Neural cell (in vitro differentiated cells): ENCODE measurements at regions not wholly inside any gene's neighbourhood (a gene's known extent, or its start where the extent isn't known, plus 50 kb on each side); places are given as distances from the start of the nearest gene placed in this dataset.

ENCODE experiments used
- H2AFZ ChIP-seq: fragments of 200-600, 300-800 bp; sonication (generic), shearing (Covaris generic); 2 replicates; pipeline ENCODE4 v1.6.0; 2014; ENCODE audit warnings: low read depth, mild to moderate bottlenecking, antibody characterized with exemption, low read length, moderate library complexity
- H3F3A ChIP-seq: fragments of 200-600 bp; shearing (Covaris generic); 2 replicates; pipeline ENCODE4 v1.6.1; 2016; ENCODE audit warnings: mild to moderate bottlenecking, moderate library complexity, mixed read lengths, antibody characterized with exemption, low read length; ENCODE audit not compliant: insufficient read depth, poor library complexity, severe bottlenecking
- H3K27ac ChIP-seq: fragments of 200-600, 300-800 bp; sonication (generic), shearing (Covaris generic); 2 replicates; pipeline ENCODE4 v1.5.1; 2014; ENCODE audit warnings: mild to moderate bottlenecking, low read length, moderate library complexity
- H3K27me3 ChIP-seq: fragments of 300-800, 200-600 bp; sonication (generic), shearing (Covaris generic); 2 replicates; pipeline ENCODE4 v1.6.0; 2014; ENCODE audit warnings: mild to moderate bottlenecking, low read depth, low read length, moderate library complexity; ENCODE audit not compliant: insufficient read depth
- H3K36me3 ChIP-seq: fragments of 300-800, 200-600 bp; sonication (generic), shearing (Covaris generic); 2 replicates; pipeline ENCODE4 v1.5.1; 2014; ENCODE audit warnings: mild to moderate bottlenecking, antibody characterized with exemption, low read length, moderate library complexity; ENCODE audit not compliant: insufficient read depth
- H3K4me2 ChIP-seq: fragments of 300-800, 200-600 bp; sonication (generic), shearing (Covaris generic); 2 replicates; pipeline ENCODE4 v1.6.0; 2014; ENCODE audit warnings: mild to moderate bottlenecking, low read length
- H3K4me3 ChIP-seq: fragments of 300-800, 200-600 bp; sonication (generic), shearing (Covaris generic); 2 replicates; pipeline ENCODE4 v1.5.1; 2014; ENCODE audit warnings: mild to moderate bottlenecking, low read length, moderate library complexity
- H3K79me2 ChIP-seq: fragments of 200-600 bp; shearing (Covaris generic); replicated peaks from 2 replicates; pipeline ENCODE4 v1.6.0; 2014; ENCODE audit warnings: mild to moderate bottlenecking, low read length, moderate library complexity; ENCODE audit not compliant: insufficient read depth
- H3K9ac ChIP-seq: fragments of 300-800, 200-600 bp; sonication (generic), shearing (Covaris generic); 2 replicates; pipeline ENCODE4 v1.6.1; 2016; ENCODE audit warnings: mild to moderate bottlenecking, low read length, mixed read lengths
- H3K9me2 ChIP-seq: fragments of 200-600 bp; shearing (Covaris generic); 2 replicates; pipeline ENCODE4 v1.6.1; 2016; ENCODE audit warnings: mild to moderate bottlenecking, low read length, mixed read lengths; ENCODE audit not compliant: insufficient read depth
- H3K9me3 ChIP-seq: fragments of 200-600, 300-800 bp; sonication (generic), shearing (Covaris generic); 2 replicates; pipeline ENCODE4 v1.6.1; 2016; ENCODE audit warnings: mild to moderate bottlenecking, mixed run types, low read length, moderate library complexity, mixed read lengths
- H4K20me1 ChIP-seq: fragments of 200-600 bp; shearing (Covaris generic); 2 replicates; pipeline ENCODE4 v1.6.1; 2016; ENCODE audit warnings: mild to moderate bottlenecking, mixed run types; ENCODE audit not compliant: insufficient read depth
- CTCF ChIP-seq: fragments of 450-650 bp; IDR thresholded peaks from 2 replicates; pipeline ENCODE4 v1.5.1; 2014; ENCODE audit warnings: antibody characterized with exemption, mild to moderate bottlenecking, moderate library complexity; ENCODE audit not compliant: poor library complexity, severe bottlenecking
- EP300 ChIP-seq: fragments of 450-650 bp; conservative IDR thresholded peaks from 2 replicates; pipeline ENCODE4 v1.6.1; 2014; ENCODE audit warnings: antibody characterized with exemption, mild to moderate bottlenecking, moderate library complexity; ENCODE audit not compliant: poor library complexity, severe bottlenecking
- EZH2 ChIP-seq: fragments of 200-600, 300-800 bp; shearing (Covaris generic), sonication (generic); IDR thresholded peaks from 2 replicates; pipeline ENCODE4 v1.6.1; 2014; ENCODE audit warnings: antibody characterized with exemption, low read length, borderline replicate concordance, mild to moderate bottlenecking; ENCODE audit not compliant: insufficient read depth, poor library complexity, severe bottlenecking
- MXI1 ChIP-seq: fragments of 450-650 bp; conservative IDR thresholded peaks from 2 replicates; pipeline ENCODE4 v1.6.1; 2014; ENCODE audit warnings: antibody characterized with exemption, mild to moderate bottlenecking; ENCODE audit not compliant: poor library complexity, severe bottlenecking
- POLR2AphosphoS5 ChIP-seq: IDR thresholded peaks from 2 replicates; pipeline ENCODE4 v1.6.1; 2012
- RAD21 ChIP-seq: fragments of 450-650 bp; conservative IDR thresholded peaks from 2 replicates; pipeline ENCODE4 v1.6.1; 2014; ENCODE audit warnings: antibody characterized with exemption, mild to moderate bottlenecking, moderate library complexity
- REST ChIP-seq: IDR thresholded peaks from 2 replicates; pipeline ENCODE4 v1.6.1; 2012; ENCODE audit warnings: borderline replicate concordance
- SMC3 ChIP-seq: fragments of 450-650 bp; conservative IDR thresholded peaks from 2 replicates; pipeline ENCODE4 v1.6.1; 2014; ENCODE audit warnings: antibody characterized with exemption, mild to moderate bottlenecking, moderate library complexity; ENCODE audit not compliant: poor library complexity
- TAF1 ChIP-seq: IDR thresholded peaks from 2 replicates; pipeline ENCODE4 v1.6.1; 2012; ENCODE audit warnings: low read depth

DNA sequence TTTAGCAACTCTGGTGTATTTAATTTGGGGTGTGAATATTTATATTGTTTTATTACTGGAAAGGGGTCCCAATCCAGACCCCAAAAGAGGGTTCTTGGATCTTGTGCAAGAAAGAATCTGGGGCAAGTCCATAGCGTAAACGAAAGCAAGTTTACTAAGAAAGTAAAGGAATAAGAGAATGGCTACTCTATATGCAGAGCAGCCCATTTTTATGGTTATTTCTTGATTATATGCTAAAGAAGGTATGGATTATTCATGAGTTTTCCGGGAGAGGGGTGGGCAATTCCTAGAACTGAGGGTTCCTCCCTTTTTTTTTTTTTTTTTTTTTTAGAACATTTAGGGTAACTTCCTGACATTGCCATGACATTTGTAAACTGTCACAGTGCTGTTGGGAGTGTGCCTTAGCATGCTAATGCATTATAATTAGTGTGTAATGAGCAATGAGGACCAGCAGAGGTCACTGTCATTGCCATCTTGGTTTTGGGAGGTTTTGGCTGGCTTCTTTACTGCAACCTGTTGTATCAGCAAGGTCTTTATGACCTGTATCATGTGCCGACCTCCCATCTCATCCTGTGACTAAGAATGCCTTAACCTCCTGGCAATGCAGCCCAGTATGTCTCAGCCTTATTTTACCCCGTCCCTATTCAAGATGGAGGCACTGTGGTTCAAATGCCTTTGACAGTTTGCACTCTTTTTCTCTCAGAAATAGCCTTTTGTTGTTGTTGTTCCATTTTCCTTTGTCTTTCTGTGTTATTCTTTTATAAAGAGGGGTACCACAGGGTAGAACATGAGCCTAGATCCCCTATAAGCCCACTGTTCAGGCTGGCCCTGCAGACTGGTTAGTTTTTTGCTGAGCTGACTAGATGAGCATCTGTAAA, 75.5 kb upstream of the DCD start:
- Histone ChIP-seq H3F3A (no peaks in the 10 kb centered on the region), H3K9me3 (no peaks in the 10 kb centered on the region), H4K20me1 (no peaks in the 10 kb centered on the region), H3K27me3 (no peaks in the 10 kb centered on the region), H2AFZ (no peak overlapping the region), H3K79me2 (no peaks in the 10 kb centered on the region), H3K36me3 (no peaks in the 10 kb centered on the region), H3K4me3 (no peak overlapping the region), H3K9me2 (no peaks in the 10 kb centered on the region), H3K4me2 (no peak overlapping the region), H3K27ac (no peak overlapping the region), H3K9ac (no peak overlapping the region)
- TF ChIP-seq EZH2, result no peak
- peak; percentile 24 for TF ChIP-seq CTCF

- no peak for TF ChIP-seq EP300
- no peak for TF ChIP-seq EZH2
- TF ChIP-seq POLR2AphosphoS5, result no peak
- TF ChIP-seq MXI1, result no peak
- TF ChIP-seq SMC3, result no peak
- Histone ChIP-seq H3K9me2 (no peaks in the 10 kb centered on the region), H3K4me3 (no peak overlapping the region), H3K9me3 (no peaks in the 10 kb centered on the region), H4K20me1 (no peaks in the 10 kb centered on the region), H3K4me2 (no peak overlapping the region), H3K79me2 (no peaks in the 10 kb centered on the region), H2AFZ (no peak overlapping the region), H3K36me3 (no peaks in the 10 kb centered on the region), H3K27me3 (no peaks in the 10 kb centered on the region), H3K9ac (no peak overlapping the region), H3F3A (no peaks in the 10 kb centered on the region), H3K27ac (no peak overlapping the region)
Observed at GRCh38 chr12:54721312-54721711, 73.1 kb upstream of the DCD start.

DNA sequence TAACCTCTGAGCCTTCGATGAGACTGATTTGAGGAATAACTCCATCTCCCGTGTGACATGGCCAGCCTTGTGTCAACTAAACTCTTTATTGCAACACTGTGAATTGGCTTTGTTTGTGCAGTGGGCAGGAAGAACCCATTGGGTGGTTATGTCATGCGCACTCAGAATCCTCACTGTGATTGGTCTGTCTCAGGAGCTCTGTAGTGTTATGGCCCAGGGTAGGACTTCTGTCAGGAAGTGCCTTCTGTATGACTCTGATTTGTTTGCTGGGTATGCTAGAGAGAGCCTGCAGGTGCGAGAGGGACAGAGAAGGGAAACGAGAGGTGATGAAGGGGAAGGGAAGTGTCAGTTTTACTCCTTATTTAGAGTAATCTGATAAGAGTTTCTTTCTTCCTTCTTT, 71.5 kb upstream of the DCD start:
- no peak overlapping the region for H3K4me3 ChIP-seq
- H3K79me2 ChIP-seq, result no peaks in the 10 kb centered on the region
- H3K27ac ChIP-seq, result no peak overlapping the region
- H3F3A ChIP-seq, result no peaks in the 10 kb centered on the region
- H2AFZ ChIP-seq, result no peak overlapping the region
- no peaks in the 10 kb centered on the region for H3K9me2 ChIP-seq
- H4K20me1 ChIP-seq, result no peaks in the 10 kb centered on the region
- H3K27me3 ChIP-seq, result no peaks in the 10 kb centered on the region
- H3K9ac ChIP-seq, result no peak overlapping the region
- TF ChIP-seq EZH2 (no peak), TAF1 (no peak), REST (no peak), POLR2AphosphoS5 (no peak), SMC3 (no peak), EP300 (no peak), MXI1 (no peak), RAD21 (no peak), CTCF (no peak)
- H3K4me2 ChIP-seq, result no peak overlapping the region
- no peaks in the 10 kb centered on the region for H3K36me3 ChIP-seq
- no peaks in the 10 kb centered on the region for H3K9me3 ChIP-seq
